Suprapubic skin (tissue), 4 donors: ENCODE measurements at regions not wholly inside any gene's neighbourhood (a gene's known extent, or its start where the extent isn't known, plus 50 kb on each side); places are given as distances from the start of the nearest gene placed in this dataset.
"Not testable (repeated sequence)": the region's sequence is repeated elsewhere in the genome, so short reads cannot be mapped to it uniquely, and the experiment has no call there.

Source experiments
- DNase-seq, 2 donors: peaks; one replicate each; pipeline ENCODE4 v3.0.0-alpha.2; 2019; ENCODE audit warnings: low spot score in 2 of 2
- H3K27ac ChIP-seq: fragments of 200-600 bp; sonication (generic); one replicate; pipeline ENCODE4 v1.5.1; 2019
- H3K27me3 ChIP-seq: fragments of 200-600 bp; sonication (generic); one replicate; pipeline ENCODE4 v1.5.1; 2019
- H3K36me3 ChIP-seq: fragments of 200-600 bp; sonication (generic); one replicate; pipeline ENCODE4 v1.5.1; 2019
- H3K4me1 ChIP-seq: fragments of 200-600 bp; sonication (generic); one replicate; pipeline ENCODE4 v1.5.1; 2019
- H3K4me3 ChIP-seq: fragments of 200-600 bp; sonication (generic); one replicate; pipeline ENCODE4 v1.5.1; 2019; ENCODE audit warnings: mild to moderate bottlenecking
- H3K9me3 ChIP-seq: fragments of 200-600 bp; sonication (generic); one replicate; pipeline ENCODE4 v1.5.1; 2019
- EP300 ChIP-seq: sonication (generic); formaldehyde crosslinking; IDR thresholded peaks from one replicate; pipeline ENCODE4 v1.6.1; 2017; ENCODE audit warnings: antibody characterized with exemption
- POLR2A ChIP-seq, 2 donors: fragments of 450-650 bp; IDR thresholded peaks; one replicate each; pipeline ENCODE4 v1.6.1; 2017; ENCODE audit warnings: antibody characterized with exemption in 2 of 2, mild to moderate bottlenecking in 2 of 2, moderate library complexity in 2 of 2
- POLR2AphosphoS5 ChIP-seq, 3 donors: sonication (generic); formaldehyde crosslinking; IDR thresholded peaks; one replicate each; pipeline ENCODE4 v1.6.1; 2017; ENCODE audit warnings: antibody characterized with exemption in 3 of 3
- WGBS: methylation state at CpG from one replicate; pipeline ENCODE4 v1.1.5; 2018; 5-methylcytosine and 5-hydroxymethylcytosine counted together
- TF ChIP-seq, protein P1 (sequence below), 2 donors: fragments of 200-600 bp in 1 of 2; fragments of 450-650 bp in 1 of 2; sonication (generic) in 1 of 2; IDR thresholded peaks; one replicate each; pipeline ENCODE4 v1.5.1; 2016 to 2019; ENCODE audit warnings: antibody characterized with exemption in 2 of 2, mild to moderate bottlenecking in 1 of 2, moderate library complexity in 1 of 2

DNA sequence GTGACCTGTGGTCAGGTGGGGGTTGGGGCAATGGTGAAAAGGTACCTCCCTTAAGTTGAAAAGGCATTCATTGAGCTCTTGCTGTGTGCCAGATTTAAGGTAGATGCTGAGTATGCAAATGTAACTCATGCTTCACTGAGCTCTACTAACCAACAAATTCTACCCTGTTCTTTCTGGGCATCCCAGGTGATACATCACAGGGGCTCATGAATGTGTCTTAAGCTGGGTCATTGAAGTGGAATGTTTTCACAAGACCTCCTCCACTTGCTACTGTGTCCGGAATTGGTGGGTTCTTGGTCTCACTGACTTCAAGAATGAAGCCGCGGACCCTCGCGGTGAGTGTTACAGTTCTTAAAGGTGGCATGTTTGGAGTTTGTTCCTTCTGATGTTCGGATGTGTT is 362.8 kb upstream of the ZNF462 start:
- H3K27ac ChIP-seq = no peak overlapping the region
- no peak for DNase-seq
- no peak for TF ChIP-seq EP300
- TF ChIP-seq, protein P1, sequence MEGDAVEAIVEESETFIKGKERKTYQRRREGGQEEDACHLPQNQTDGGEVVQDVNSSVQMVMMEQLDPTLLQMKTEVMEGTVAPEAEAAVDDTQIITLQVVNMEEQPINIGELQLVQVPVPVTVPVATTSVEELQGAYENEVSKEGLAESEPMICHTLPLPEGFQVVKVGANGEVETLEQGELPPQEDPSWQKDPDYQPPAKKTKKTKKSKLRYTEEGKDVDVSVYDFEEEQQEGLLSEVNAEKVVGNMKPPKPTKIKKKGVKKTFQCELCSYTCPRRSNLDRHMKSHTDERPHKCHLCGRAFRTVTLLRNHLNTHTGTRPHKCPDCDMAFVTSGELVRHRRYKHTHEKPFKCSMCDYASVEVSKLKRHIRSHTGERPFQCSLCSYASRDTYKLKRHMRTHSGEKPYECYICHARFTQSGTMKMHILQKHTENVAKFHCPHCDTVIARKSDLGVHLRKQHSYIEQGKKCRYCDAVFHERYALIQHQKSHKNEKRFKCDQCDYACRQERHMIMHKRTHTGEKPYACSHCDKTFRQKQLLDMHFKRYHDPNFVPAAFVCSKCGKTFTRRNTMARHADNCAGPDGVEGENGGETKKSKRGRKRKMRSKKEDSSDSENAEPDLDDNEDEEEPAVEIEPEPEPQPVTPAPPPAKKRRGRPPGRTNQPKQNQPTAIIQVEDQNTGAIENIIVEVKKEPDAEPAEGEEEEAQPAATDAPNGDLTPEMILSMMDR (IDR thresholded peaks at IDR 0.05) = no peak
- 100% methylated on average over 6 of the region's 6 CpGs for WGBS
- H3K36me3 ChIP-seq = no peaks in the 10 kb centered on the region
- no peaks in the 10 kb centered on the region for H3K27me3 ChIP-seq
- H3K4me1 ChIP-seq = no peaks in the 10 kb centered on the region
- H3K9me3 ChIP-seq = no peaks in the 10 kb centered on the region
- H3K4me3 ChIP-seq = no peak overlapping the region

DNA sequence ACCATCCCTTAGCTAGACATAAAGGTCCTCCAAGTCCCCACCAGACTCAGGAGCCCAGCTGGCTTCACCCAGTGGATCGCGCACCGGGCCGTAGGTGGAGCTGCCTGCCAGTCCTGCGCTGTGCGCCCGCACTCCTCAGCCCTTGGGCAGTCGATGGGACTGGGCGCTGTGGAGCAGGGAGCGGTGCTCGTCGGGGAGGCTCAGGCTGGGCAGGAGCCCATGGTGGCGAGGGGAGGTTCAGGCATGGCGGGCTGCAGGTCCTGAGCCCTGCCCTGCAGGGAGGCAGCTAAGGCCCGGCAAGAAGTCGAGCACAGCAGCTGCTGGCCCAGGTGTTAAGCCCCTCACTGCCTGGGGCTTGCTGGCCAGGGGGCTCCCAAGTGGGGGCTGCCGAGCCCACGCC is 361.8 kb upstream of the ZNF462 start:
- not testable (repeated sequence) for H3K9me3 ChIP-seq, H3K27me3 ChIP-seq, H3K36me3 ChIP-seq, DNase-seq, H3K4me1 ChIP-seq, H3K4me3 ChIP-seq, H3K27ac ChIP-seq
- WGBS = 93% methylated on average over 6 of the region's 18 CpGs

DNA sequence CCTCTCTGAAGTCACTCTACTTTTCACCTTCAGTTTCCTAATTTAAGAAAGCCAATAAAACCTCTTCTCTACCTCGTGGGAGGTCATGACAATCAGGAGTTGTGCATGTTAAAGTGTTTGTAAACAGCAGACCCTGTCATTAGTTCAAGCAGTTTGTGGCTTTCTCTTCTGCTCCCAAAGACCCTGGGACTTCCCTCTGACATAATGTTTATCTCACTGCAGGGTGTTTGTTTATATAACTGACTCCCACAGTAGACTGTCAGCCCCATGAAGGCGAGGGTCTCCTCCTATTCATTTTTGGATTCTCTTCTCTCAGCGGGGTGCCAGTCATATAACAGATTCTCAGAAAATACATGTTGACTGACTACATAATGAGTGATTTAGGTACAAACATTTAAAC is 360.0 kb upstream of the ZNF462 start:
- H3K4me3 ChIP-seq = no peak overlapping the region
- DNase-seq = no peak
- no peaks in the 10 kb centered on the region for H3K27me3 ChIP-seq
- no peaks in the 10 kb centered on the region for H3K9me3 ChIP-seq
- WGBS = 72% methylated on average over 3 of the region's 3 CpGs
- no peak overlapping the region for H3K27ac ChIP-seq
- no peak for TF ChIP-seq POLR2AphosphoS5 (IDR thresholded peaks at IDR 0.05)
- no peak for TF ChIP-seq POLR2A (IDR thresholded peaks at IDR 0.05)
- TF ChIP-seq EP300 = no peak
- TF ChIP-seq, protein P1 (IDR thresholded peaks at IDR 0.05) = no peak
- no peaks in the 10 kb centered on the region for H3K36me3 ChIP-seq
- no peaks in the 10 kb centered on the region for H3K4me1 ChIP-seq

DNA sequence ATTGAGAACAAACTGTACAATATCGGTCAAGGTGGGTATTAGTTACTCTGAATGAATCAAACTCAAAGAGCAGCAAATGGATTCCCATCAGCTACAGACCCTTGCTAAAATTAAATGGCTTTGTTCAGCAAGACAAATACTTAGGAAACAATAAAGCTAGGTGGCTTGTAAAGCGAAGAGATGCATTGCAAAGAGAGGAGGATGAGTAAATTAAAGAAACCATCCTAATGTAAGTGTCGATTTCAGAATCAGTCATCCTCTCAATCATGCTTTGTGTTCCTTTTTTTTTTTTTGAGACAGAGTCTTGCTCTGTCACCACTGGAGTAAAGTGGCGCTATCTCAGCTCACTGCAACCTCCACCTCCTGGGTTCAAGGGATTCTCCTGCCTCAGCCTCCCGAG is 359.2 kb upstream of the ZNF462 start:
- 92% methylated on average over 5 of the region's 5 CpGs for WGBS
- H3K27me3 ChIP-seq = no peaks in the 10 kb centered on the region
- DNase-seq = no peak
- no peaks in the 10 kb centered on the region for H3K4me1 ChIP-seq
- TF ChIP-seq EP300 (no peak), POLR2AphosphoS5 (IDR thresholded peaks at IDR 0.05) (no peak), POLR2A (IDR thresholded peaks at IDR 0.05) (no peak)
- TF ChIP-seq, protein P1 (IDR thresholded peaks at IDR 0.05) = no peak
- no peak overlapping the region for H3K4me3 ChIP-seq
- H3K36me3 ChIP-seq = no peaks in the 10 kb centered on the region
- H3K9me3 ChIP-seq = no peaks in the 10 kb centered on the region
- no peak overlapping the region for H3K27ac ChIP-seq

DNA sequence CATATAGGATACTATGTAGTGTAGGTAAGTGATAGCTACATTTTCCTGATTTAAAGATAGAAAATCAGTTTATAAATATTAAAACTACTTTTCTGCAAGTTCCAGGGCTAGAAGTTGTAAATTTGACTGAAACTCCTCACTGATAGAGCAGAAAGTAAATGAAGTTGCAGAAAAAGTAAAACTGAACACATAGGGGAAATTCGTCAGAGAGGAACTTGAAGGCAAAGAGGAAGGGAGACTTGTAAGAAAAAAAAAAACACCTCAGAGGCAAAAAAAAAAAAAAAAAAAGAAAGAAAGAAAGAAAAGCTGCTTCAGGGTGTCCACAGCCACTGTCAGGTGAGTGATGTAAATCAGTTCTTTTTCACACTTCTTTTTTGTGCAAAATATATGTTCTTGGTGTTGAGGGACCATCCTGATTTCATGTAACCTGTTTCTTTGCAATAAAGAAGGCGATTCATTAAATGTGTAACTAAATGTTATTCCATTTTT is 336.2 kb upstream of the ZNF462 start:
- Histone ChIP-seq H3K4me1 (no peaks in the 10 kb centered on the region), H3K27ac (no peak overlapping the region), H3K9me3 (no peaks in the 10 kb centered on the region), H3K27me3 (no peaks in the 10 kb centered on the region), H3K36me3 (no peaks in the 10 kb centered on the region), H3K4me3 (no peak overlapping the region)
- 81% methylated on average over 2 of the region's 2 CpGs for WGBS
- TF ChIP-seq, protein P1 (IDR thresholded peaks at IDR 0.05) = no peak
- no peak for TF ChIP-seq POLR2A (IDR thresholded peaks at IDR 0.05)
- no peak for TF ChIP-seq POLR2AphosphoS5 (IDR thresholded peaks at IDR 0.05)
- no peak for DNase-seq

DNA sequence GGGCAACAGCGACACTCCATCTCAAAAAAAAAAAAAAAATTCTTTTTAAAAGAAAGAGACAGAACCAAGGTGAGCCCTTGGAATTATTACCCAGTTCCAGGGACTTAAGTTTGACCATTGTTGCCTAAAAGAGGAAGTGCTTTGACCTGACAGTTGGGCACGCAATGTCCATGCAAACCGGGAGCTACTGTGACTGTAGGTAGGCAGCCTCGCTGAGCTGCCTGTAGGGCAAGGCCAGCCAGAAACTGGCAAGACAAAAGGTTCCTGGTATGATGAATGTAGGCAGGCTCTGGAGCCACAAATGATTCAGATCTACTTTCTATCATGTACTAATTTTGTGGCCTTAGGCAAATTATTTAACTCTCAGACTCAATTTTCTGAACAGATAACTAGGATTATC is 334.8 kb upstream of the ZNF462 start:
- no peaks in the 10 kb centered on the region for H3K4me1 ChIP-seq
- WGBS = 64% methylated on average over 4 of the region's 4 CpGs
- no peak overlapping the region for H3K27ac ChIP-seq
- H3K36me3 ChIP-seq = no peaks in the 10 kb centered on the region
- TF ChIP-seq POLR2A (IDR thresholded peaks at IDR 0.05) = no peak
- no peak for TF ChIP-seq EP300
- TF ChIP-seq POLR2AphosphoS5 (IDR thresholded peaks at IDR 0.05) = no peak
- TF ChIP-seq, protein P1 (IDR thresholded peaks at IDR 0.05) = no peak
- H3K4me3 ChIP-seq = no peak overlapping the region
- no peaks in the 10 kb centered on the region for H3K27me3 ChIP-seq
- no peak for DNase-seq
- H3K9me3 ChIP-seq = no peaks in the 10 kb centered on the region
